MCF 10A (cell line): ENCODE measurements at regions not wholly inside any gene's neighbourhood (a gene's known extent, or its start where the extent isn't known, plus 50 kb on each side); places are given as distances from the start of the nearest gene placed in this dataset.

ENCODE experiments used
- BruUV-seq: library from RNA; stranded (reverse); fragments of 400-500 nt; replicated peaks from 2 replicates; lab custom pipeline; 2021; lab: Mats Ljungman, UMichigan
- CTCF ChIA-PET: fragments of 300-600 bp; sonication (Branson Sonifier 250); formaldehyde crosslinking; extraction: SDS; loops from one replicate; lab custom pipeline; 2021; ENCODE audit warnings: antibody characterized with exemption, inconsistent platforms; lab: Yijun Ruan, JAX
- POLR2A ChIA-PET: fragments of 300-600, 350-650 bp; sonication (Branson Sonifier 250); formaldehyde crosslinking; extraction: SDS; loops from one replicate; lab custom pipeline; 2020; ENCODE audit warnings: antibody characterized with exemption, inconsistent platforms; lab: Yijun Ruan, JAX
- DNase-seq: peaks from one replicate; pipeline ENCODE4 v3.0.0-alpha.2; 2018; ENCODE audit not compliant: unreplicated experiment
- H3K27ac Mint-ChIP-seq: one replicate; pipeline ENCODE4 v1.8.0; 2022; ENCODE audit warnings: mild to moderate bottlenecking, low read depth, mixed read lengths; ENCODE audit not compliant: unreplicated experiment
- H3K27me3 Mint-ChIP-seq: one replicate; pipeline ENCODE4 v1.8.0; 2022; ENCODE audit warnings: mixed read lengths; ENCODE audit not compliant: insufficient read depth, unreplicated experiment
- H3K36me3 Mint-ChIP-seq: one replicate; pipeline ENCODE4 v1.8.0; 2022; ENCODE audit warnings: mild to moderate bottlenecking, moderate library complexity, mixed read lengths; ENCODE audit not compliant: insufficient read depth, unreplicated experiment
- H3K4me1 Mint-ChIP-seq: one replicate; pipeline ENCODE4 v1.8.0; 2022; ENCODE audit warnings: mixed read lengths; ENCODE audit not compliant: insufficient read depth, unreplicated experiment
- H3K4me3 Mint-ChIP-seq: one replicate; pipeline ENCODE4 v1.8.0; 2022; ENCODE audit warnings: mild to moderate bottlenecking, moderate library complexity, mixed read lengths; ENCODE audit not compliant: unreplicated experiment
- H3K9me3 Mint-ChIP-seq: one replicate; pipeline ENCODE4 v1.8.0; 2022; ENCODE audit warnings: mixed read lengths; ENCODE audit not compliant: unreplicated experiment
- intact Hi-C: fragments of 100-400 bp; cut with micrococcal nuclease; formaldehyde crosslinking; loops from 2 replicates; pipeline ENCODE4 v1.14.1; 2022
- TF ChIP-seq, protein P1 (sequence below): fragments of 200-600 bp; IDR thresholded peaks from one replicate; pipeline ENCODE4 v1.8.0; 2022; ENCODE audit warnings: antibody characterized with exemption, mild to moderate bottlenecking; ENCODE audit not compliant: unreplicated experiment

DNA sequence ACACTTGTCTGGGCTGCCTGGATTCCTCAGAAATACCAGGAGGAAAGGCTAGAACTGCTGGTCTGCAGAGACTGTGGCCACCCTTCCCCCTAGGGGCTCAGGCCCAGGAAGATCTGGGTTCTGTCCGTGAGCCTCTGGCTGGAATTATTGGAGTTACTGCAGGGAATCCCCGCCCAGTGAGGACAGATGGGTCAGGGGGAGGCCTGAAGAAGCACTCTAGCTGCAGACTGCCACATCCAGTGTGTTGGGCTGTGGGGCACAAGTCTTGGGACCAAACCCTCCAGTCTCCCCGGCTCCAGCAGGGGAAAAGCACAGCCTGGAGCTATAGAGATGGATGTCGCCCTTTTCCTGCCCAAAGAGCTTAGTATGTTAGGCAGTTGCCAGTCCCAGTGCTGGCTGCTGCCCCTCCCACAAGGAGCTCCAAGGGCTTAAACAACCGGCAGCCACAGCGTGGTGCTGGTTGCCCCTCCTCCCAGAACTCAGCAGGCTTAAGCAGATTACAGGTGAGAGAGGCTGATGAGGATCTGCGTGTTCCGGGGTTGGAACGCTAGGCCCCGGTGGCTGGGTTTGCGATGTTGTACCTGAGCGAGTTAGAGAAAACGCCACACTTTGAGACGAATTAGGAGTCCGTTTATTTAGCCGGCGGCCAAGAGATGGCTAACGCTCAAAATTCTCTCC, 255.5 kb upstream of the LRRC7 start:
- intact Hi-C loops, result no loop called here
- no TSS peak for BruUV-seq
- ChIA-PET POLR2A (no interaction called here), CTCF (no interaction called here)
- Mint-ChIP-seq H3K4me3 (no peak overlapping the region), H3K27ac (no peak overlapping the region), H3K9me3 (no peaks in the 10 kb centered on the region), H3K4me1 (no peaks in the 10 kb centered on the region), H3K36me3 (no peaks in the 10 kb centered on the region), H3K27me3 (peaks cover 13% of the 10 kb centered on the region)
- no peak for DNase-seq
- TF ChIP-seq, protein P1, sequence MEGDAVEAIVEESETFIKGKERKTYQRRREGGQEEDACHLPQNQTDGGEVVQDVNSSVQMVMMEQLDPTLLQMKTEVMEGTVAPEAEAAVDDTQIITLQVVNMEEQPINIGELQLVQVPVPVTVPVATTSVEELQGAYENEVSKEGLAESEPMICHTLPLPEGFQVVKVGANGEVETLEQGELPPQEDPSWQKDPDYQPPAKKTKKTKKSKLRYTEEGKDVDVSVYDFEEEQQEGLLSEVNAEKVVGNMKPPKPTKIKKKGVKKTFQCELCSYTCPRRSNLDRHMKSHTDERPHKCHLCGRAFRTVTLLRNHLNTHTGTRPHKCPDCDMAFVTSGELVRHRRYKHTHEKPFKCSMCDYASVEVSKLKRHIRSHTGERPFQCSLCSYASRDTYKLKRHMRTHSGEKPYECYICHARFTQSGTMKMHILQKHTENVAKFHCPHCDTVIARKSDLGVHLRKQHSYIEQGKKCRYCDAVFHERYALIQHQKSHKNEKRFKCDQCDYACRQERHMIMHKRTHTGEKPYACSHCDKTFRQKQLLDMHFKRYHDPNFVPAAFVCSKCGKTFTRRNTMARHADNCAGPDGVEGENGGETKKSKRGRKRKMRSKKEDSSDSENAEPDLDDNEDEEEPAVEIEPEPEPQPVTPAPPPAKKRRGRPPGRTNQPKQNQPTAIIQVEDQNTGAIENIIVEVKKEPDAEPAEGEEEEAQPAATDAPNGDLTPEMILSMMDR, result no peak

DNA sequence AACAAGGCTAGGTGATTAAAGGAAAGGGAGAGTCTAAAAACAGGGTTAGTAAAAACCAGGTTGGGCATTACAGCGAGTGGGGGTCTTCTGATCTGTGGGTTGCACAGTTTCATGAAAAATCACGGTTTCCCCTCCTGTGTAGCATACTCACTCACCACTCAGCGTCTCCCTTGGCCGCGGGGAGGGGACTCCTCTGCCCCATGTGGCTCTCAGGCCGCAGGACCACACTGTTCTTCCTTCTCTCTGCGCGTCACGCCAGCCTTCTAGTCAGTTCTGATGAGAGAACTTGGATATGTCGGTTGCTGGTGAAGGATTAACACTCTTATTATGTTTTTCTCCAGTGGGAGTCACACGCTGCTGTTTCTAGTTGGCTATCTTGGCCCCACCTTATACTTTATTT, 254.6 kb upstream of the LRRC7 start:
- no peak for DNase-seq
- Mint-ChIP-seq H3K4me1 (no peaks in the 10 kb centered on the region), H3K9me3 (no peaks in the 10 kb centered on the region), H3K27ac (no peak overlapping the region), H3K4me3 (no peak overlapping the region), H3K36me3 (no peaks in the 10 kb centered on the region), H3K27me3 (peaks cover 22% of the 10 kb centered on the region)
- POLR2A ChIA-PET, result no interaction called here
- TF ChIP-seq, protein P1, result no peak
- CTCF ChIA-PET, result no interaction called here
- intact Hi-C loops, result no loop called here
- BruUV-seq, result no TSS peak

DNA sequence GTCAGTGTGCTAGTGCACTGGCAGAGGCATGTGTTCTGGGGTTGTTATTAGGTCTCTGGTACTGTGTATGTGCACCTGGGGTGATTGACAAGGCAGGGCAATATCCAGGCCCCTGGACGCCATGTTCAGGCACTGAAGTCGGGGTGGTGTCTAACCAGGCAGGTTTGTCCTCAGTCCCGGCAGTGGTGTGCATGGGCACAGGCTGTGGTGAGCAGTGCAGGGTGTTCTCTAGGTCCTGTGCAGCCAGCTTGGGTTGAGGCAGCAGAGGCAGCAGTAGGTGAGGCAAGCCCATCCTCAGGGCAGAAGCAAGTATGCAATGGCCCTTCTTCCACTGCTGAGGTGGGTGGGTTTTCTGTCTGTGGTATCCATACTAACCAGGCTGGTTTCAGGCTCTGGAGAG, 252.3 kb upstream of the LRRC7 start:
- no peak overlapping the region for H3K27ac Mint-ChIP-seq
- ChIA-PET CTCF (interaction anchor here (0.6 kb wide), 1 partner anchor 14 kb away, joined by 4 read pairs; no protein-coding TSS in a partner anchor), POLR2A (no interaction called here)
- H3K9me3 Mint-ChIP-seq, result no peaks in the 10 kb centered on the region
- H3K27me3 Mint-ChIP-seq, result peaks cover 27% of the 10 kb centered on the region
- intact Hi-C loops, result no loop called here
- TF ChIP-seq, protein P1, result no peak
- H3K4me3 Mint-ChIP-seq, result no peak overlapping the region
- BruUV-seq, result no TSS peak
- DNase-seq, result no peak
- H3K36me3 Mint-ChIP-seq, result no peaks in the 10 kb centered on the region
- H3K4me1 Mint-ChIP-seq, result no peaks in the 10 kb centered on the region

DNA sequence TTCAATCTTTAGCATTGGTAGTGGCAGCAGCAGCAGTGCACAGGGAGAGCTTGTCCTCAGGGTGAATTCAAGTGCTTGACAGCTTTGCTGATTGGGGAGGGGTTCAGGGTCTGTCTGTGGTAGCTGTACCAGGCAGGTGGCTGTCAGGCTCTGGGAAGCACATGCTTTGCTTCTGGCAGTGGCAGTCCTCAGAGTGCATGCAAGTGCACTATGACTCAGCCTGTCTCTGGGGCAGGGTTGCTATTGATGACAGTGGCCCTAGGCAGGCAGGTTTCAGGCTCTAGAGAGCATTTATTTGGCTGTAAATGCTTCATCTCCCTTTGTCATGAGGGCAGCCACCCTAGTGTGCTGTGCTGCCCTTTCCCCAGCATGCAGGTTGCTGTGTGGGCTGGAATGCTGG, 251.9 kb upstream of the LRRC7 start:
- ChIA-PET POLR2A (no interaction called here), CTCF (interaction anchor here (0.6 kb wide), 1 partner anchor 13 kb away, joined by 4 read pairs; no protein-coding TSS in a partner anchor)
- no TSS peak for BruUV-seq
- Mint-ChIP-seq H3K4me3 (no peak overlapping the region), H3K27ac (no peak overlapping the region), H3K4me1 (no peaks in the 10 kb centered on the region), H3K9me3 (no peaks in the 10 kb centered on the region), H3K36me3 (no peaks in the 10 kb centered on the region), H3K27me3 (peaks cover 31% of the 10 kb centered on the region)
- no peak for DNase-seq
- TF ChIP-seq, protein P1, result no peak
- intact Hi-C loops, result no loop called here
